MCF 10A (cell line): ENCODE measurements at regions not wholly inside any gene's neighbourhood (a gene's known extent, or its start where the extent isn't known, plus 50 kb on each side); places are given as distances from the start of the nearest gene placed in this dataset.

Source experiments
- BruUV-seq: library from RNA; stranded (reverse); fragments of 400-500 nt; replicated peaks from 2 replicates; lab custom pipeline; 2021; lab: Mats Ljungman, UMichigan
- CTCF ChIA-PET: fragments of 300-600 bp; sonication (Branson Sonifier 250); formaldehyde crosslinking; extraction: SDS; loops from one replicate; lab custom pipeline; 2021; ENCODE audit warnings: antibody characterized with exemption, inconsistent platforms; lab: Yijun Ruan, JAX
- POLR2A ChIA-PET: fragments of 300-600, 350-650 bp; sonication (Branson Sonifier 250); formaldehyde crosslinking; extraction: SDS; loops from one replicate; lab custom pipeline; 2020; ENCODE audit warnings: antibody characterized with exemption, inconsistent platforms; lab: Yijun Ruan, JAX
- DNase-seq: peaks from one replicate; pipeline ENCODE4 v3.0.0-alpha.2; 2018; ENCODE audit not compliant: unreplicated experiment
- H3K27ac Mint-ChIP-seq: one replicate; pipeline ENCODE4 v1.8.0; 2022; ENCODE audit warnings: mild to moderate bottlenecking, low read depth, mixed read lengths; ENCODE audit not compliant: unreplicated experiment
- H3K27me3 Mint-ChIP-seq: one replicate; pipeline ENCODE4 v1.8.0; 2022; ENCODE audit warnings: mixed read lengths; ENCODE audit not compliant: insufficient read depth, unreplicated experiment
- H3K36me3 Mint-ChIP-seq: one replicate; pipeline ENCODE4 v1.8.0; 2022; ENCODE audit warnings: mild to moderate bottlenecking, moderate library complexity, mixed read lengths; ENCODE audit not compliant: insufficient read depth, unreplicated experiment
- H3K4me1 Mint-ChIP-seq: one replicate; pipeline ENCODE4 v1.8.0; 2022; ENCODE audit warnings: mixed read lengths; ENCODE audit not compliant: insufficient read depth, unreplicated experiment
- H3K4me3 Mint-ChIP-seq: one replicate; pipeline ENCODE4 v1.8.0; 2022; ENCODE audit warnings: mild to moderate bottlenecking, moderate library complexity, mixed read lengths; ENCODE audit not compliant: unreplicated experiment
- H3K9me3 Mint-ChIP-seq: one replicate; pipeline ENCODE4 v1.8.0; 2022; ENCODE audit warnings: mixed read lengths; ENCODE audit not compliant: unreplicated experiment
- CTCF ChIP-seq: fragments of 200-600 bp; IDR thresholded peaks from one replicate; pipeline ENCODE4 v1.8.0; 2022; ENCODE audit warnings: antibody characterized with exemption, mild to moderate bottlenecking; ENCODE audit not compliant: unreplicated experiment
- intact Hi-C: fragments of 100-400 bp; cut with micrococcal nuclease; formaldehyde crosslinking; loops from 2 replicates; pipeline ENCODE4 v1.14.1; 2022

GRCh38 chr10:43976292-43976691 lies 327.6 kb upstream of the ZNF32 start:
- H3K4me1 Mint-ChIP-seq: no peaks in the 10 kb centered on the region
- CTCF ChIA-PET: no interaction called here

GRCh38 chr10:43973801-43974200 lies 325.1 kb upstream of the ZNF32 start:
- H3K4me3 Mint-ChIP-seq: no peak overlapping the region
- H3K36me3 Mint-ChIP-seq: no peaks in the 10 kb centered on the region
- TF ChIP-seq CTCF: no peak
- no TSS peak for BruUV-seq
- intact Hi-C loops: no loop called here
- POLR2A ChIA-PET: no interaction called here
- CTCF ChIA-PET: interaction anchor here (0.7 kb wide), 1 partner anchor 168 kb away, joined by 3 read pairs; no protein-coding TSS in a partner anchor
- peaks cover 5% of the 10 kb centered on the region for H3K9me3 Mint-ChIP-seq
- DNase-seq: no peak
- no peaks in the 10 kb centered on the region for H3K4me1 Mint-ChIP-seq
- no peak overlapping the region for H3K27ac Mint-ChIP-seq
- peaks cover 10% of the 10 kb centered on the region for H3K27me3 Mint-ChIP-seq

More at GRCh38 chr10:43976292-43976691, 327.6 kb upstream of the ZNF32 start:
- POLR2A ChIA-PET: no interaction called here
- no peaks in the 10 kb centered on the region for H3K27me3 Mint-ChIP-seq
- no peak overlapping the region for H3K4me3 Mint-ChIP-seq
- H3K36me3 Mint-ChIP-seq: no peaks in the 10 kb centered on the region
- no peak for TF ChIP-seq CTCF
- DNase-seq: no peak
- no peak overlapping the region for H3K27ac Mint-ChIP-seq
- no TSS peak for BruUV-seq
- peaks cover 5% of the 10 kb centered on the region for H3K9me3 Mint-ChIP-seq
- intact Hi-C loops: no loop called here

GRCh38 chr10:43972976-43973647 lies 324.4 kb upstream of the ZNF32 start:
- Mint-ChIP-seq H3K27ac (no peak overlapping the region), H3K4me3 (no peak overlapping the region), H3K9me3 (peaks cover 5% of the 10 kb centered on the region), H3K4me1 (no peaks in the 10 kb centered on the region), H3K36me3 (no peaks in the 10 kb centered on the region), H3K27me3 (peaks cover 17% of the 10 kb centered on the region)
- ChIA-PET CTCF (no interaction called here), POLR2A (no interaction called here)
- intact Hi-C loops: no loop called here
- BruUV-seq: no TSS peak
- TF ChIP-seq CTCF: no peak
- no peak for DNase-seq

GRCh38 chr10:43971981-43972380 lies 323.3 kb upstream of the ZNF32 start:
- Mint-ChIP-seq H3K9me3 (peaks cover 5% of the 10 kb centered on the region), H3K4me1 (no peaks in the 10 kb centered on the region), H3K27me3 (peaks cover 24% of the 10 kb centered on the region), H3K27ac (no peak overlapping the region), H3K36me3 (no peaks in the 10 kb centered on the region), H3K4me3 (no peak overlapping the region)
- POLR2A ChIA-PET: no interaction called here
- CTCF ChIA-PET: no interaction called here
- intact Hi-C loops: no loop called here
- DNase-seq: no peak
- no peak for TF ChIP-seq CTCF
- BruUV-seq: no TSS peak
